ENCODE measurements at regions not wholly inside any gene's neighbourhood (a gene's known extent, or its start where the extent isn't known, plus 50 kb on each side); places are given as distances from the start of the nearest gene placed in this dataset.

DNA sequence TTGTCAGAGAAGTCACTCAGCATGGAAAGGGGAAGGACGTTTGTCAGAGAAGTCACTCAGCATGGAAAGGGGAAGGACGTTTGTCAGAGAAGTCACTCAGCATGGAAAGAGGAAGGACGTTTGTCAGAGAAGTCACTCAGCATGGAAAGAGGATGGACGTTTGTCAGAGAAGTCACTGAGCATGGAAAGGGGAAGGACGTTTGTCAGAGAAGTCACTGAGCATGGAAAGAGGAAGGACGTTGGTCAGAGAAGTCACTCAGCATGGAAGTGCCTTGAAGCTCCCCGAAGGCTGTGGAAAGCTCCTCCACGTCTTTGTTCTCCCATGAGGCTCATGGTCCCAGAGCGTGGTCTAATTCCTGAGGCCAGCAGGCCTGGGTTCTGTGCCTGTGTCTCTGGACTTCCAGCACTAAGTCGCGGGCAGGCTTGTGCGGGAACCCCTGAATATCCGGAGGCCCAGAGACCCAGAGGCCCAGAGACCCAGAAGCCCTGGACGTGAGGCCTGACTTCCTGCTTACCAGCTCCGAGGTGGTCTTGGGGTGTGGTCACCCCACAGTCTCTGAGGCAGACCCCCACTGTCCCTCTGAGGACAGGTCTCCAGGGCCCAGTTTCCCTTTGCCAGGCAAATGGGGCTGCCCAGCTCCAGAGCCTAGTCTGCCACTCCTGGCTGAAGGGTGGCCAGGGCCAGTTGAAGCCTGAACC is 70.4 kb upstream of the TWIST2 start:
- intact Hi-C loops (cut with DNase I), result no loop called here
- Histone ChIP-seq H3K4me1 (no peaks in the 10 kb centered on the region), H3K27ac (no peak overlapping the region), H3K36me3 (no peaks in the 10 kb centered on the region), H3K27me3 (no peaks in the 10 kb centered on the region), H3K4me3 (no peak overlapping the region), H3K9me3 (no peaks in the 10 kb centered on the region)
- TF ChIP-seq POLR2A (IDR thresholded peaks at IDR 0.05) (no peak), POLR2AphosphoS5 (IDR thresholded peaks at IDR 0.05; ENCODE audit: insufficient read depth in 1 of 2, low read depth in 1 of 2) (no peak)
- TF ChIP-seq, protein P1, sequence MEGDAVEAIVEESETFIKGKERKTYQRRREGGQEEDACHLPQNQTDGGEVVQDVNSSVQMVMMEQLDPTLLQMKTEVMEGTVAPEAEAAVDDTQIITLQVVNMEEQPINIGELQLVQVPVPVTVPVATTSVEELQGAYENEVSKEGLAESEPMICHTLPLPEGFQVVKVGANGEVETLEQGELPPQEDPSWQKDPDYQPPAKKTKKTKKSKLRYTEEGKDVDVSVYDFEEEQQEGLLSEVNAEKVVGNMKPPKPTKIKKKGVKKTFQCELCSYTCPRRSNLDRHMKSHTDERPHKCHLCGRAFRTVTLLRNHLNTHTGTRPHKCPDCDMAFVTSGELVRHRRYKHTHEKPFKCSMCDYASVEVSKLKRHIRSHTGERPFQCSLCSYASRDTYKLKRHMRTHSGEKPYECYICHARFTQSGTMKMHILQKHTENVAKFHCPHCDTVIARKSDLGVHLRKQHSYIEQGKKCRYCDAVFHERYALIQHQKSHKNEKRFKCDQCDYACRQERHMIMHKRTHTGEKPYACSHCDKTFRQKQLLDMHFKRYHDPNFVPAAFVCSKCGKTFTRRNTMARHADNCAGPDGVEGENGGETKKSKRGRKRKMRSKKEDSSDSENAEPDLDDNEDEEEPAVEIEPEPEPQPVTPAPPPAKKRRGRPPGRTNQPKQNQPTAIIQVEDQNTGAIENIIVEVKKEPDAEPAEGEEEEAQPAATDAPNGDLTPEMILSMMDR (IDR thresholded peaks at IDR 0.05), result no peak
- DNase-seq (ENCODE audit: extremely low spot score in 2 of 2), result no peak

DNA sequence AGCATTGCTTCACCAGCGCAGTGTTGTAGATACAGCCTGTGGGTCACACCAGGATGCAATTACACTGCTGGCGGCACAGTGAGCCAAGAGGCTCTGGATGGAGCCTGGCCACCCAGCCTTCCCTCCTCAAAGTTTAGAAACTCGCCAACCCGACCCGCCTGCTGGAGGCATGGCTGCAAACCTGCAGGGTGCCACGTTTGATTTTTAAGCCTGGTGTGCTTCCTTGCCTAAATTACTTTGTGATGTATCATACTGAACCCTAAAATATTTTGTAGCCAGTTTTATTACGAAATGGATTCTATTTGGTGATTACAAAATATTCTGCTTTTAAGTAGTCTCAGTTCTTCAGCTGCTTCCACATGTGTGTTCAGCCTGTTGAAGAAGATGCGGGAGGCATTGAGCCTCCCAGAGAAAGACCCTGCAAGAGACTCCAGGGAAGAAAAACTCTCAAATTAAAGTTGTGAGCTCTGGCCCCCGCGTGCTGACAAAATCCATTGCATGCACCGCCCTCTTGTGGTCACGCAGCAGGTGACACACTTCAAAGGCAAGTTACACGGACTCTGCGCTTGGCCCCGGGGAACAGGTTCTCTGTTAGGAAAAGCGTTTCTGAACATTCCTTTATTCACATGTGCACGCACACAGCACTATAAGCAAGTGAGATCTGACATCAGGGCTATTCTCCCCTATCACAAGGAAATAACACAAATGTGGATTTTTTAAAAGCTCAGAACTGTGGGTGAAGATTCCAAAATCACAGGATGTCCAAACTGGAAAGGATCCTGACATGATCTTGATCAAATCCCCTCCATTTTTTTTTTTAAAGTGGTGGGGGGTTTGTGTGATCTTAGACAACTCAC is 63.0 kb upstream of the TWIST2 start:
- no peak for DNase-seq (ENCODE audit: extremely low spot score in 2 of 2)
- intact Hi-C loops (cut with DNase I), result no loop called here
- Histone ChIP-seq H3K9me3 (no peaks in the 10 kb centered on the region), H3K4me1 (peaks cover 6% of the 10 kb centered on the region), H3K36me3 (no peaks in the 10 kb centered on the region), H3K27ac (peak overlapping the region; percentile 60), H3K4me3 (no peak overlapping the region), H3K27me3 (no peaks in the 10 kb centered on the region)
- TF ChIP-seq POLR2A (IDR thresholded peaks at IDR 0.05), result no peak
- TF ChIP-seq POLR2AphosphoS5 (IDR thresholded peaks at IDR 0.05; ENCODE audit: insufficient read depth in 1 of 2, low read depth in 1 of 2), result peak in 1 of 2 donors; percentile 88
- TF ChIP-seq, protein P1 (IDR thresholded peaks at IDR 0.05), result peak; percentile 77 to 92 (median 92)

DNA sequence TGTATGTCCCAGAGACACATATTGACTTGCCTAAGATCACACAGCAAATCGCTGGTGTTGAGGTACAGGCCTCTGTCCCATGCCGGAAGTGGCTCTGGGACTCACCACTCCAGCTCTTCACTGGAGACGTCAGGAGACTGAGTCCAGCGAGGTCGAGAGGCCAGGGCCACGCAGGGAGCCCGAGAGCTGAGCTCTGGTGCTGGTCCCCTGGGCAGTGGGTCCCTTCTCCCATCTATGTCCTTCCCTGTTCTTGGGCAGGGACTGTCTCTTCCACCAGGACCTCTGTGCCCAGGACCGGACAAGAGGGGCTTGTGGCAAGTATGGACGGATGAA is 62.4 kb upstream of the TWIST2 start:
- TF ChIP-seq POLR2A (IDR thresholded peaks at IDR 0.05) (no peak), POLR2AphosphoS5 (IDR thresholded peaks at IDR 0.05; ENCODE audit: insufficient read depth in 1 of 2, low read depth in 1 of 2) (no peak)
- TF ChIP-seq, protein P1 (IDR thresholded peaks at IDR 0.05), result no peak
- intact Hi-C loops (cut with DNase I), result no loop called here
- no peak for DNase-seq (ENCODE audit: extremely low spot score in 2 of 2)
- H3K4me1 ChIP-seq, result peaks cover 6% of the 10 kb centered on the region
- H3K27ac ChIP-seq, result peak overlapping the region; percentile 60
- no peaks in the 10 kb centered on the region for H3K36me3 ChIP-seq
- H3K4me3 ChIP-seq, result no peak overlapping the region
- H3K27me3 ChIP-seq, result no peaks in the 10 kb centered on the region
- no peaks in the 10 kb centered on the region for H3K9me3 ChIP-seq

DNA sequence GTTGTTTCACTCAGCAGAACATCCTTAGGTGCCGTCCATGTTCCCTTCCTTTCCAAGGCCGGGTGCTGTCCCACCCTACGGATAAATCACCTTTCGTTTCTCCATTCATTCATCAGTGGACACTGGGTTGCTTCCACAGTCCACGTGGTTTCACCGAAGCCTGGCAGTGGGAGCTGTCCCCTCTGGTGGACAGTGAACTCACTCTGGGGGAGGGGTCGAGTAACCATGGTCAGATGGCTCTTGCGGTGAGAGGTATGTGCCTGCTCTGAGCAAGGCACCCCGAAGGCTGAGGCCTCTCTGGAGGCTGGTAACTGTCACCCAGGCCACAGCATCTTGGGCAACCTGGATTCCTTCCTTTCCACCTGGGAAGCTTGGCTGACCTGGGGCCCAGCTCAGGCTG is 61.5 kb upstream of the TWIST2 start:
- H3K4me1 ChIP-seq, result peaks cover 10% of the 10 kb centered on the region
- no peaks in the 10 kb centered on the region for H3K36me3 ChIP-seq
- no peaks in the 10 kb centered on the region for H3K9me3 ChIP-seq
- intact Hi-C loops (cut with DNase I), result no loop called here
- DNase-seq (ENCODE audit: extremely low spot score in 2 of 2), result peak in 1 of 2 donors; percentile 12
- TF ChIP-seq POLR2AphosphoS5 (IDR thresholded peaks at IDR 0.05; ENCODE audit: insufficient read depth in 1 of 2, low read depth in 1 of 2), result peak in 1 of 2 donors; percentile 47
- TF ChIP-seq POLR2A (IDR thresholded peaks at IDR 0.05), result no peak
- H3K27me3 ChIP-seq, result no peaks in the 10 kb centered on the region
- H3K4me3 ChIP-seq, result peak overlapping the region in 1 of 2 donors; percentile 3
- H3K27ac ChIP-seq, result peak overlapping the region; percentile 60

DNA sequence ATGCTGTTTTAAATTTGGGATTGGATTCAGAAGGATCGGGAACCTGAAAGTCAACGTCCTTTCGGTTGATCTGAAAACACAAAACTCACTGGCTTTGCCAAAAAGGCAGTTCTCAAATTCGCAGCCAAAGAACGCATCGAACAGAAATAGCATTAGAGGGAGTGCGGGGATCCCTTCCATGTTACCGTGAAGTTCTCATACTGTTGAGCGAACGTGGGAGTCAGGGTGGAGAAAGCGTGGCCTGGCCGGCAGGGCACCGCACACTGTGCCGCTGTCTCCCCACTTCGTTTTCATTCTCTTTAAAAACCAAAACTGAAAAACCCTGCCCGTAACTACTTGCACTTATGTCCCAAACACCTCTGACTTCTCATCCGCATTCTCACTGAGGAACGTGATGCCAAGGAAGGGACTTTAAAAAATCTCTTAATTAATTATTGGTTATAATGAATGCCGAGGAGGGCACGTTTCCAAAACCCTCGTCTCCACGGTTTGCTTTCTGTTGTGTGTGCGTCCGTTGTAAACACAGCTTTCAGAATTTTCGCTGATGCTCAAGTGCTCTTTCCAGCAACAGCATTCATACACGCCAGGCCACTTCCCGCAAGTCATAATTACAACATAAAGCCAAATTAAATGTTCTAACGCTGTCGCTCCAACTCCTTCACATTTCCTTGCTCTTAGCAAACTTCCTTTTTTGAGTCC is 60.9 kb upstream of the TWIST2 start:
- H3K9me3 ChIP-seq, result no peaks in the 10 kb centered on the region
- H3K27ac ChIP-seq, result peak overlapping the region; percentile 59
- TF ChIP-seq, protein P1 (IDR thresholded peaks at IDR 0.05), result no peak
- TF ChIP-seq POLR2A (IDR thresholded peaks at IDR 0.05), result no peak
- TF ChIP-seq POLR2AphosphoS5 (IDR thresholded peaks at IDR 0.05; ENCODE audit: insufficient read depth in 1 of 2, low read depth in 1 of 2), result peak in 1 of 2 donors; percentile 11
- H3K4me1 ChIP-seq, result peaks cover 14% of the 10 kb centered on the region
- DNase-seq (ENCODE audit: extremely low spot score in 2 of 2), result no peak
- no peaks in the 10 kb centered on the region for H3K36me3 ChIP-seq
- no peaks in the 10 kb centered on the region for H3K27me3 ChIP-seq
- intact Hi-C loops (cut with DNase I), result no loop called here
- peak overlapping the region in 1 of 2 donors; percentile 3 for H3K4me3 ChIP-seq

Data from vagina (tissue), 2 donors.